ENCODE measurements at regions not wholly inside any gene's neighbourhood (a gene's known extent, or its start where the extent isn't known, plus 50 kb on each side); places are given as distances from the start of the nearest gene placed in this dataset.

- no peaks in the 10 kb centered on the region for H3K9me3 ChIP-seq (ENCODE audit: control insufficient read depth, low read length)
- H3K36me3 ChIP-seq (ENCODE audit: control insufficient read depth, insufficient read depth, low read length): no peaks in the 10 kb centered on the region
- H3K4me1 ChIP-seq (ENCODE audit: control insufficient read depth, insufficient read depth, low read length, poor library complexity, severe bottlenecking): peaks cover 3% of the 10 kb centered on the region
- H3K27ac ChIP-seq (ENCODE audit: insufficient read depth, low read length, poor library complexity, severe bottlenecking): peak overlapping the region; percentile 42
- H3K4me3 ChIP-seq (ENCODE audit: insufficient read depth, low read depth, low read length, poor library complexity, severe bottlenecking): peak overlapping the region; percentile 62
- H3K27me3 ChIP-seq (replicated peaks; ENCODE audit: control insufficient read depth, insufficient read depth, low read length, poor library complexity, severe bottlenecking): no peaks in the 10 kb centered on the region
- no peak for DNase-seq
Observed at GRCh38 chrX:45850775-45851433, 650.2 kb upstream of the DIPK2B start.

- peaks cover 3% of the 10 kb centered on the region for H3K4me1 ChIP-seq (ENCODE audit: control insufficient read depth, insufficient read depth, low read length, poor library complexity, severe bottlenecking)
Observed at GRCh38 chrX:45850197-45850774, 649.6 kb upstream of the DIPK2B start.

GRCh38 chrX:45849261-45849862 lies 648.7 kb upstream of the DIPK2B start:
- Histone ChIP-seq H3K9me3 (ENCODE audit: control insufficient read depth, low read length) (no peaks in the 10 kb centered on the region), H3K4me3 (ENCODE audit: insufficient read depth, low read depth, low read length, poor library complexity, severe bottlenecking) (no peak overlapping the region), H3K27ac (ENCODE audit: insufficient read depth, low read length, poor library complexity, severe bottlenecking) (no peak overlapping the region), H3K36me3 (ENCODE audit: control insufficient read depth, insufficient read depth, low read length) (no peaks in the 10 kb centered on the region), H3K27me3 (replicated peaks; ENCODE audit: control insufficient read depth, insufficient read depth, low read length, poor library complexity, severe bottlenecking) (no peaks in the 10 kb centered on the region), H3K4me1 (ENCODE audit: control insufficient read depth, insufficient read depth, low read length, poor library complexity, severe bottlenecking) (peaks cover 3% of the 10 kb centered on the region)
- no peak for DNase-seq

More at GRCh38 chrX:45850197-45850774, 649.6 kb upstream of the DIPK2B start:
- Histone ChIP-seq H3K4me3 (ENCODE audit: insufficient read depth, low read depth, low read length, poor library complexity, severe bottlenecking) (peak overlapping the region; percentile 62), H3K27me3 (replicated peaks; ENCODE audit: control insufficient read depth, insufficient read depth, low read length, poor library complexity, severe bottlenecking) (no peaks in the 10 kb centered on the region), H3K9me3 (ENCODE audit: control insufficient read depth, low read length) (no peaks in the 10 kb centered on the region), H3K36me3 (ENCODE audit: control insufficient read depth, insufficient read depth, low read length) (no peaks in the 10 kb centered on the region), H3K27ac (ENCODE audit: insufficient read depth, low read length, poor library complexity, severe bottlenecking) (peak overlapping the region; percentile 30)
- DNase-seq: no peak

GRCh38 chrX:45847961-45848360 lies 647.3 kb upstream of the DIPK2B start:
- Histone ChIP-seq H3K9me3 (ENCODE audit: control insufficient read depth, low read length) (no peaks in the 10 kb centered on the region), H3K36me3 (ENCODE audit: control insufficient read depth, insufficient read depth, low read length) (no peaks in the 10 kb centered on the region), H3K4me3 (ENCODE audit: insufficient read depth, low read depth, low read length, poor library complexity, severe bottlenecking) (no peak overlapping the region), H3K27me3 (replicated peaks; ENCODE audit: control insufficient read depth, insufficient read depth, low read length, poor library complexity, severe bottlenecking) (no peaks in the 10 kb centered on the region), H3K4me1 (ENCODE audit: control insufficient read depth, insufficient read depth, low read length, poor library complexity, severe bottlenecking) (peaks cover 3% of the 10 kb centered on the region), H3K27ac (ENCODE audit: insufficient read depth, low read length, poor library complexity, severe bottlenecking) (no peak overlapping the region)
- no peak for DNase-seq

- no peaks in the 10 kb centered on the region for H3K4me1 ChIP-seq (ENCODE audit: control insufficient read depth, insufficient read depth, low read length, poor library complexity, severe bottlenecking)
- H3K27ac ChIP-seq (ENCODE audit: insufficient read depth, low read length, poor library complexity, severe bottlenecking): no peak overlapping the region
- no peaks in the 10 kb centered on the region for H3K36me3 ChIP-seq (ENCODE audit: control insufficient read depth, insufficient read depth, low read length)
- H3K27me3 ChIP-seq (replicated peaks; ENCODE audit: control insufficient read depth, insufficient read depth, low read length, poor library complexity, severe bottlenecking): no peaks in the 10 kb centered on the region
- no peak overlapping the region for H3K4me3 ChIP-seq (ENCODE audit: insufficient read depth, low read depth, low read length, poor library complexity, severe bottlenecking)
- DNase-seq: no peak
- H3K9me3 ChIP-seq (ENCODE audit: control insufficient read depth, low read length): no peaks in the 10 kb centered on the region
Observed at GRCh38 chrX:45846328-45846727, 645.7 kb upstream of the DIPK2B start.

- Histone ChIP-seq H3K27me3 (replicated peaks; ENCODE audit: control insufficient read depth, insufficient read depth, low read length, poor library complexity, severe bottlenecking) (no peaks in the 10 kb centered on the region), H3K27ac (ENCODE audit: insufficient read depth, low read length, poor library complexity, severe bottlenecking) (no peak overlapping the region), H3K4me3 (ENCODE audit: insufficient read depth, low read depth, low read length, poor library complexity, severe bottlenecking) (no peak overlapping the region), H3K4me1 (ENCODE audit: control insufficient read depth, insufficient read depth, low read length, poor library complexity, severe bottlenecking) (no peaks in the 10 kb centered on the region), H3K36me3 (ENCODE audit: control insufficient read depth, insufficient read depth, low read length) (no peaks in the 10 kb centered on the region), H3K9me3 (ENCODE audit: control insufficient read depth, low read length) (no peaks in the 10 kb centered on the region)
- no peak for DNase-seq
Observed at GRCh38 chrX:45845142-45845541, 644.5 kb upstream of the DIPK2B start.

- H3K36me3 ChIP-seq (ENCODE audit: control insufficient read depth, insufficient read depth, low read length): no peaks in the 10 kb centered on the region
- no peak overlapping the region for H3K4me3 ChIP-seq (ENCODE audit: insufficient read depth, low read depth, low read length, poor library complexity, severe bottlenecking)
- H3K9me3 ChIP-seq (ENCODE audit: control insufficient read depth, low read length): no peaks in the 10 kb centered on the region
- no peak overlapping the region for H3K27ac ChIP-seq (ENCODE audit: insufficient read depth, low read length, poor library complexity, severe bottlenecking)
- H3K27me3 ChIP-seq (replicated peaks; ENCODE audit: control insufficient read depth, insufficient read depth, low read length, poor library complexity, severe bottlenecking): no peaks in the 10 kb centered on the region
- no peaks in the 10 kb centered on the region for H3K4me1 ChIP-seq (ENCODE audit: control insufficient read depth, insufficient read depth, low read length, poor library complexity, severe bottlenecking)
- DNase-seq: no peak
Observed at GRCh38 chrX:45843518-45843917, 642.8 kb upstream of the DIPK2B start.

- no peaks in the 10 kb centered on the region for H3K4me1 ChIP-seq (ENCODE audit: control insufficient read depth, insufficient read depth, low read length, poor library complexity, severe bottlenecking)
- H3K27ac ChIP-seq (ENCODE audit: insufficient read depth, low read length, poor library complexity, severe bottlenecking): no peak overlapping the region
- no peak overlapping the region for H3K4me3 ChIP-seq (ENCODE audit: insufficient read depth, low read depth, low read length, poor library complexity, severe bottlenecking)
- no peak for DNase-seq
- H3K36me3 ChIP-seq (ENCODE audit: control insufficient read depth, insufficient read depth, low read length): no peaks in the 10 kb centered on the region
- no peaks in the 10 kb centered on the region for H3K27me3 ChIP-seq (replicated peaks; ENCODE audit: control insufficient read depth, insufficient read depth, low read length, poor library complexity, severe bottlenecking)
- no peaks in the 10 kb centered on the region for H3K9me3 ChIP-seq (ENCODE audit: control insufficient read depth, low read length)
Observed at GRCh38 chrX:45842926-45843315, 642.2 kb upstream of the DIPK2B start.

- Histone ChIP-seq H3K27ac (ENCODE audit: insufficient read depth, low read length, poor library complexity, severe bottlenecking) (no peak overlapping the region), H3K36me3 (ENCODE audit: control insufficient read depth, insufficient read depth, low read length) (no peaks in the 10 kb centered on the region), H3K9me3 (ENCODE audit: control insufficient read depth, low read length) (no peaks in the 10 kb centered on the region), H3K4me1 (ENCODE audit: control insufficient read depth, insufficient read depth, low read length, poor library complexity, severe bottlenecking) (no peaks in the 10 kb centered on the region), H3K27me3 (replicated peaks; ENCODE audit: control insufficient read depth, insufficient read depth, low read length, poor library complexity, severe bottlenecking) (no peaks in the 10 kb centered on the region), H3K4me3 (ENCODE audit: insufficient read depth, low read depth, low read length, poor library complexity, severe bottlenecking) (no peak overlapping the region)
- DNase-seq: no peak
Observed at GRCh38 chrX:45842207-45842925, 641.7 kb upstream of the DIPK2B start.

All from effector memory CD4-positive, alpha-beta T cell (primary cell).